ENCODE measurements at regions not wholly inside any gene's neighbourhood (a gene's known extent, or its start where the extent isn't known, plus 50 kb on each side); places are given as distances from the start of the nearest gene placed in this dataset.

DNA sequence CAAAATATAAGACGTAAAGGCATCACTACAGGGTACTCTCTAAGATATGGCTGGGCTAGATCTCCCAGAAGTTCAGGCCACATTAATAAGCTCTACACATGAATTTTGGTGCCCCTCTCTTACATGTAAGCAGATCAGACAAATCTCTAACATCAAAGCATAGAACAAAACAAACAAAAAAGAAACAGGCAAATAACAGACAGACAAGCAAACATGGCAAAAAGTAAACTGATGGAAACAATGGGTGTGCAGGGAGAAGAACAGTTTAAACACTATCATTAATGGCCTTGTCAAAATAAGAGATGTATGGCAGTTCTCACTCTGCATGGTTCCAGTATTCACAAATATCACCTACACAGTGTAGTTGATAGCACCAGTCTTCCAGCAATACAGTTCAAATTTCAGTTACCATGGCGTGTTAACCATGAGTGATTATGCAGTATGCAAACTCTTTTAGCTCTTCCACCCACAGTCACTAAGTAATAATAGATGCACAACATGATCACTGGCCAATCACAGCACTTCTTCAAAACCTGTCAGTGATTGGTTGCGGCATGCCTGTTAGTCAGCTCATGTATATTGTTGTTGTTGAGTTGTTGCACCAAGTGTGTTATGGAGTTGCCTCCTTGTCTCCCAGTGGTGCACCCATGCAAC, 110.7 kb upstream of the TLR3 start:
- TF ChIP-seq EZH2 (IDR thresholded peaks at IDR 0.05; ENCODE audit: low read length), result no peak
- TF ChIP-seq, protein P1, sequence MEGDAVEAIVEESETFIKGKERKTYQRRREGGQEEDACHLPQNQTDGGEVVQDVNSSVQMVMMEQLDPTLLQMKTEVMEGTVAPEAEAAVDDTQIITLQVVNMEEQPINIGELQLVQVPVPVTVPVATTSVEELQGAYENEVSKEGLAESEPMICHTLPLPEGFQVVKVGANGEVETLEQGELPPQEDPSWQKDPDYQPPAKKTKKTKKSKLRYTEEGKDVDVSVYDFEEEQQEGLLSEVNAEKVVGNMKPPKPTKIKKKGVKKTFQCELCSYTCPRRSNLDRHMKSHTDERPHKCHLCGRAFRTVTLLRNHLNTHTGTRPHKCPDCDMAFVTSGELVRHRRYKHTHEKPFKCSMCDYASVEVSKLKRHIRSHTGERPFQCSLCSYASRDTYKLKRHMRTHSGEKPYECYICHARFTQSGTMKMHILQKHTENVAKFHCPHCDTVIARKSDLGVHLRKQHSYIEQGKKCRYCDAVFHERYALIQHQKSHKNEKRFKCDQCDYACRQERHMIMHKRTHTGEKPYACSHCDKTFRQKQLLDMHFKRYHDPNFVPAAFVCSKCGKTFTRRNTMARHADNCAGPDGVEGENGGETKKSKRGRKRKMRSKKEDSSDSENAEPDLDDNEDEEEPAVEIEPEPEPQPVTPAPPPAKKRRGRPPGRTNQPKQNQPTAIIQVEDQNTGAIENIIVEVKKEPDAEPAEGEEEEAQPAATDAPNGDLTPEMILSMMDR (optimal IDR thresholded peaks at IDR 0.05 in 1 of 3, IDR thresholded peaks at IDR 0.05 in 1 of 3, conservative IDR thresholded peaks at IDR 0.05 in 1 of 3; ENCODE audit: extremely low read depth in 1 of 3, insufficient read depth in 2 of 3, low read length in 3 of 3), result no peak
- DNase-seq (ENCODE audit: low read depth, low spot score), result no peak
- no peaks in the 10 kb centered on the region for H3K79me2 ChIP-seq (ENCODE audit: control insufficient read depth, insufficient read depth, low read length)
- no peaks in the 10 kb centered on the region for H3K4me1 ChIP-seq (ENCODE audit: control insufficient read depth, extremely low read depth, insufficient read depth, low read length)
- no peaks in the 10 kb centered on the region for H3K36me3 ChIP-seq (ENCODE audit: control insufficient read depth in 2 of 2, extremely low read depth in 1 of 2, insufficient read depth in 2 of 2, low read length in 2 of 2)
- H3K27ac ChIP-seq (ENCODE audit: control insufficient read depth, insufficient read depth, low read length), result no peak overlapping the region
- FAIRE-seq, result no peak
- no peak overlapping the region for H3K9ac ChIP-seq (ENCODE audit: control insufficient read depth, extremely low read depth, insufficient read depth, low read length)
- H3K9me1 ChIP-seq (ENCODE audit: control insufficient read depth, extremely low read depth, insufficient read depth, low read length), result no peaks in the 10 kb centered on the region
- H3K27me3 ChIP-seq (ENCODE audit: control insufficient read depth, extremely low read depth, insufficient read depth, low read length), result peaks cover 10% of the 10 kb centered on the region
- no peak overlapping the region for H3K4me2 ChIP-seq (ENCODE audit: control insufficient read depth, extremely low read depth, insufficient read depth, low read depth, low read length)
- no peaks in the 10 kb centered on the region for H4K20me1 ChIP-seq (ENCODE audit: control insufficient read depth, extremely low read depth, insufficient read depth, low read length)
- H2AFZ ChIP-seq (ENCODE audit: control insufficient read depth, low read length), result no peak overlapping the region
- H3K9me3 ChIP-seq (ENCODE audit: control insufficient read depth, low read depth, low read length), result no peaks in the 10 kb centered on the region
- dilution Hi-C loops (cut with MboI; ENCODE audit: extremely low pct_ligation_motif_present, low sequenced_read_pairs), result no loop called here
- H3K4me3 ChIP-seq (ENCODE audit: control insufficient read depth in 2 of 3, extremely low read depth in 1 of 3, insufficient read depth in 2 of 3, low read depth in 1 of 3, low read length in 3 of 3), result no peak overlapping the region

DNA sequence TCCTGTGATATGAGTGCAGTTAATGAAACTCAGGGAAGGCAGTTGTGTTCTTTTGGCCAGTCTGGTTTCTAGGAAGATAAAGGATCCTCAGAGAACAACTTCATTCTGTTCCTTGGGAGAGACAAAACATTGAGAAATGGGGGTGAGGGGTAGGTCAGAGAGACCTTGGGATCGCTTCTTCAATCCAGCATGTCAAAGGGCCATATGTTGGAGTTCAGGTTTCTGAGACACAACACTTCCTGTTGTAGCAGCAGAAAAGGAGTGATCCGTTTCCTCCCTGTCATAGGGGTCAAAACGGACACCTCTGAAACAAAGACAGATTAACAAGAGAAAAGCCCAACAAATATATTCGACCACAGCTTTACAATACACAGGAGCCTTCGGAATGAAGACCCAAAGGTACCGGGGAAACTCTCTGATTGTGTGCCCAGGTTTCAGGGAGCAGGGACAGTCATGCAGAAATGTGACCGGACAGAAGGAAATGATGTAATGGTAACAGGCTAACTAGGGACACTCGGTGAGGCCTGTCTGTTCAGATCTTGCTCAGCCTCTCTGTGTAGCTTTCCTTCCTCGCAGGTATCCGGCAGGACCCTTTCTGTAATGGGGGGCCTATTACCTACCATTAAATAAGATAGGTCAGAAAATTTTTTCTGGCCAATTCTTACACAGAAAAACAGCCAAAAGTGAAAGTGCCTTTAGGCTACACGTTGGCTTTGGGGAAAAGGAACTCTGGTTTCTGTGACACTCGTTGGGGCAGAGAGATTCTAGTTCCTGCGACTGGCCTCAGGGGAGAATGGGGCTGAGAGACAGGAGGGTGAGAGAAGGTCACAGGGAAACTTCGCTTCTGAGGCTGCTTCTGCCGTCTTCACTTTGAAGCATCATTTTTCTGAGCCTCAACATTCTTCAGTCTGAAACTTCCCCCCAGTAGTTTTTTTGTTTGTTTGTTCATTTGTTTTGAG, 103.3 kb upstream of the TLR3 start:
- H3K36me3 ChIP-seq (ENCODE audit: control insufficient read depth in 2 of 2, extremely low read depth in 1 of 2, insufficient read depth in 2 of 2, low read length in 2 of 2), result no peaks in the 10 kb centered on the region
- no peaks in the 10 kb centered on the region for H3K9me3 ChIP-seq (ENCODE audit: control insufficient read depth, low read depth, low read length)
- H3K4me2 ChIP-seq (ENCODE audit: control insufficient read depth, extremely low read depth, insufficient read depth, low read depth, low read length), result no peak overlapping the region
- H3K9ac ChIP-seq (ENCODE audit: control insufficient read depth, extremely low read depth, insufficient read depth, low read length), result no peak overlapping the region
- TF ChIP-seq EZH2 (IDR thresholded peaks at IDR 0.05; ENCODE audit: low read length), result no peak
- TF ChIP-seq, protein P1 (optimal IDR thresholded peaks at IDR 0.05 in 1 of 3, IDR thresholded peaks at IDR 0.05 in 1 of 3, conservative IDR thresholded peaks at IDR 0.05 in 1 of 3; ENCODE audit: extremely low read depth in 1 of 3, insufficient read depth in 2 of 3, low read length in 3 of 3), result no peak
- dilution Hi-C loops (cut with MboI; ENCODE audit: extremely low pct_ligation_motif_present, low sequenced_read_pairs), result no loop called here
- no peaks in the 10 kb centered on the region for H3K79me2 ChIP-seq (ENCODE audit: control insufficient read depth, insufficient read depth, low read length)
- no peaks in the 10 kb centered on the region for H3K4me1 ChIP-seq (ENCODE audit: control insufficient read depth, extremely low read depth, insufficient read depth, low read length)
- DNase-seq (ENCODE audit: low read depth, low spot score), result no peak
- H3K9me1 ChIP-seq (ENCODE audit: control insufficient read depth, extremely low read depth, insufficient read depth, low read length), result no peaks in the 10 kb centered on the region
- no peak overlapping the region for H3K4me3 ChIP-seq (ENCODE audit: control insufficient read depth in 2 of 3, extremely low read depth in 1 of 3, insufficient read depth in 2 of 3, low read depth in 1 of 3, low read length in 3 of 3)
- no peaks in the 10 kb centered on the region for H4K20me1 ChIP-seq (ENCODE audit: control insufficient read depth, extremely low read depth, insufficient read depth, low read length)
- H2AFZ ChIP-seq (ENCODE audit: control insufficient read depth, low read length), result no peak overlapping the region
- FAIRE-seq, result no peak
- H3K27ac ChIP-seq (ENCODE audit: control insufficient read depth, insufficient read depth, low read length), result no peak overlapping the region
- H3K27me3 ChIP-seq (ENCODE audit: control insufficient read depth, extremely low read depth, insufficient read depth, low read length), result no peaks in the 10 kb centered on the region
